MCF 10A (cell line): ENCODE measurements at regions not wholly inside any gene's neighbourhood (a gene's known extent, or its start where the extent isn't known, plus 50 kb on each side); places are given as distances from the start of the nearest gene placed in this dataset.
"Not testable (repeated sequence)": the region's sequence is repeated elsewhere in the genome, so short reads cannot be mapped to it uniquely, and the experiment has no call there.

Experiments
- BruUV-seq: library from RNA; stranded (reverse); fragments of 400-500 nt; replicated peaks from 2 replicates; lab custom pipeline; 2021; lab: Mats Ljungman, UMichigan
- CTCF ChIA-PET: fragments of 300-600 bp; sonication (Branson Sonifier 250); formaldehyde crosslinking; extraction: SDS; loops from one replicate; lab custom pipeline; 2021; ENCODE audit warnings: antibody characterized with exemption, inconsistent platforms; lab: Yijun Ruan, JAX
- POLR2A ChIA-PET: fragments of 300-600, 350-650 bp; sonication (Branson Sonifier 250); formaldehyde crosslinking; extraction: SDS; loops from one replicate; lab custom pipeline; 2020; ENCODE audit warnings: antibody characterized with exemption, inconsistent platforms; lab: Yijun Ruan, JAX
- DNase-seq: peaks from one replicate; pipeline ENCODE4 v3.0.0-alpha.2; 2018; ENCODE audit not compliant: unreplicated experiment
- H3K27ac Mint-ChIP-seq: one replicate; pipeline ENCODE4 v1.8.0; 2022; ENCODE audit warnings: mild to moderate bottlenecking, low read depth, mixed read lengths; ENCODE audit not compliant: unreplicated experiment
- H3K27me3 Mint-ChIP-seq: one replicate; pipeline ENCODE4 v1.8.0; 2022; ENCODE audit warnings: mixed read lengths; ENCODE audit not compliant: insufficient read depth, unreplicated experiment
- H3K36me3 Mint-ChIP-seq: one replicate; pipeline ENCODE4 v1.8.0; 2022; ENCODE audit warnings: mild to moderate bottlenecking, moderate library complexity, mixed read lengths; ENCODE audit not compliant: insufficient read depth, unreplicated experiment
- H3K4me1 Mint-ChIP-seq: one replicate; pipeline ENCODE4 v1.8.0; 2022; ENCODE audit warnings: mixed read lengths; ENCODE audit not compliant: insufficient read depth, unreplicated experiment
- H3K4me3 Mint-ChIP-seq: one replicate; pipeline ENCODE4 v1.8.0; 2022; ENCODE audit warnings: mild to moderate bottlenecking, moderate library complexity, mixed read lengths; ENCODE audit not compliant: unreplicated experiment
- H3K9me3 Mint-ChIP-seq: one replicate; pipeline ENCODE4 v1.8.0; 2022; ENCODE audit warnings: mixed read lengths; ENCODE audit not compliant: unreplicated experiment
- CTCF ChIP-seq: fragments of 200-600 bp; IDR thresholded peaks from one replicate; pipeline ENCODE4 v1.8.0; 2022; ENCODE audit warnings: antibody characterized with exemption, mild to moderate bottlenecking; ENCODE audit not compliant: unreplicated experiment
- intact Hi-C: fragments of 100-400 bp; cut with micrococcal nuclease; formaldehyde crosslinking; loops from 2 replicates; pipeline ENCODE4 v1.14.1; 2022

- BruUV-seq, result no TSS peak
- ChIA-PET POLR2A (no interaction called here), CTCF (no interaction called here)
- intact Hi-C loops, result no loop called here
- TF ChIP-seq CTCF, result no peak
- no peak overlapping the region for H3K4me3 Mint-ChIP-seq
- no peaks in the 10 kb centered on the region for H3K9me3 Mint-ChIP-seq
- H3K36me3 Mint-ChIP-seq, result no peaks in the 10 kb centered on the region
- H3K4me1 Mint-ChIP-seq, result no peaks in the 10 kb centered on the region
- no peaks in the 10 kb centered on the region for H3K27me3 Mint-ChIP-seq
- H3K27ac Mint-ChIP-seq, result no peak overlapping the region
- DNase-seq, result no peak
These were observed 133.8 kb downstream of the SPRY1 start for GRCh38 chr4:123530357-123530756.

- H3K4me1 Mint-ChIP-seq, result no peaks in the 10 kb centered on the region
- BruUV-seq, result no TSS peak
- H3K36me3 Mint-ChIP-seq, result no peaks in the 10 kb centered on the region
- POLR2A ChIA-PET, result no interaction called here
- CTCF ChIA-PET, result interaction anchor here (0.6 to 1.0 kb wide), 2 partner anchors 20 to 127 kb away, joined by 3 to 5 read pairs; no protein-coding TSS in a partner anchor
- TF ChIP-seq CTCF, result no peak
- DNase-seq, result no peak
- no peaks in the 10 kb centered on the region for H3K27me3 Mint-ChIP-seq
- H3K4me3 Mint-ChIP-seq, result no peak overlapping the region
- H3K27ac Mint-ChIP-seq, result no peak overlapping the region
- peaks cover 6% of the 10 kb centered on the region for H3K9me3 Mint-ChIP-seq
- intact Hi-C loops, result no loop called here
These were observed 138.6 kb downstream of the SPRY1 start for GRCh38 chr4:123535037-123535748.

- H3K9me3 Mint-ChIP-seq, result peaks cover 6% of the 10 kb centered on the region
- POLR2A ChIA-PET, result no interaction called here
- BruUV-seq, result no TSS peak
These were observed 139.6 kb downstream of the SPRY1 start for GRCh38 chr4:123536225-123536624.

GRCh38 chr4:123537906-123538402, 141.4 kb downstream of the SPRY1 start:
- POLR2A ChIA-PET, H3K9me3 Mint-ChIP-seq, H3K27me3 Mint-ChIP-seq, intact Hi-C loops, H3K4me3 Mint-ChIP-seq, H3K27ac Mint-ChIP-seq, BruUV-seq, H3K4me1 Mint-ChIP-seq, CTCF ChIA-PET, H3K36me3 Mint-ChIP-seq, DNase-seq: not testable (repeated sequence)

More at GRCh38 chr4:123536225-123536624, 139.6 kb downstream of the SPRY1 start:
- no peaks in the 10 kb centered on the region for H3K36me3 Mint-ChIP-seq
- no peak overlapping the region for H3K27ac Mint-ChIP-seq
- CTCF ChIA-PET, result interaction anchor here (0.7 kb wide), 1 partner anchor 1511 kb away, joined by 3 read pairs; no protein-coding TSS in a partner anchor
- no peaks in the 10 kb centered on the region for H3K4me1 Mint-ChIP-seq
- TF ChIP-seq CTCF, result no peak
- no peaks in the 10 kb centered on the region for H3K27me3 Mint-ChIP-seq
- H3K4me3 Mint-ChIP-seq, result no peak overlapping the region
- intact Hi-C loops, result no loop called here
- no peak for DNase-seq
